AG04449 (cell line): ENCODE measurements at regions not wholly inside any gene's neighbourhood (a gene's known extent, or its start where the extent isn't known, plus 50 kb on each side); places are given as distances from the start of the nearest gene placed in this dataset.

ENCODE experiments used
- CTCF ChIA-PET: fragments of 350-600 bp; formaldehyde crosslinking; extraction: SDS; loops from one replicate; lab custom pipeline; 2021; ENCODE audit warnings: antibody characterized with exemption; lab: Yijun Ruan, JAX
- POLR2A ChIA-PET: fragments of 400-600, 350-600 bp; formaldehyde crosslinking; extraction: SDS; loops from one replicate; lab custom pipeline; 2020; ENCODE audit warnings: antibody characterized with exemption, inconsistent platforms; lab: Yijun Ruan, JAX
- DNase-seq: peaks from one replicate; pipeline ENCODE4 v3.0.0-alpha.2; 2010; ENCODE audit warnings: low read depth, low spot score
- H3K4me3 ChIP-seq: 2 replicates; pipeline ENCODE4 v1.5.1; 2011; ENCODE audit warnings: low read depth, mild to moderate bottlenecking, control low read depth, low read length
- TF ChIP-seq, protein P1 (sequence below): IDR thresholded peaks from one replicate; pipeline ENCODE4 v1.5.1; 2011; ENCODE audit warnings: mild to moderate bottlenecking, moderate library complexity, low read length, control low read depth, inconsistent platforms; ENCODE audit not compliant: insufficient read depth; ENCODE audit errors: missing control alignments

DNA sequence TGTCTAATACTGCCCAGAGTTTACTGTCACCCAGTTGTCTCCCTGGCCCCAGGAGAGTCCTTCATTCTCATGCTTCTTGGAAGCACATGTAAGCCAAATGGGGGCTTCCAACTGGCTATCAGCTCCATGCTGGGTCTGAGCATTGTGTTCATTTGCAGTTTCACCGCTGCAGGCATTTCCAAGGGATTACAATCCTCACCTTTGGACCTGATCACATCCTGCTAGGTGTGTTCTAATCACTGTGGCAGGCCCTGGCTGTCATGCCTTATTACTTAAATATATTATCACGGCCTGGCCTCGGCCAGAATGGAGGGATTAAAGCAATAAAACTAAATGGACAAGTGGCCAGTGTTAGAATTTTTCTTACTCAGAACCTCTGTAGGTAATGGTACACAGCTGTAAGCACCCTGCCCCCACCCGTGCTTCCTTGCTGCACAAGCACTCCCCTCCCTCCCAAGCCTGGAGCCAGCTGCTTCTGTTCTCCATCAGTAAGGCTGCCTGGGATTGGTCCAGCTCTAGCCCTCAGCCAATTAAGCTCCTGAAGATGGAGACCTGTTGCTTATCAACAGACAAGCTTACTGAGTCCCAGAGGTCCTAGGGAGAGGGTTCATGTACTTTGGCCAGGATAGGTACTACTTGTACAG is 175.9 kb upstream of the RBM19 start:
- ChIA-PET CTCF (no interaction called here), POLR2A (no interaction called here)
- no peak overlapping the region for H3K4me3 ChIP-seq
- DNase-seq, result no peak
- TF ChIP-seq, protein P1, sequence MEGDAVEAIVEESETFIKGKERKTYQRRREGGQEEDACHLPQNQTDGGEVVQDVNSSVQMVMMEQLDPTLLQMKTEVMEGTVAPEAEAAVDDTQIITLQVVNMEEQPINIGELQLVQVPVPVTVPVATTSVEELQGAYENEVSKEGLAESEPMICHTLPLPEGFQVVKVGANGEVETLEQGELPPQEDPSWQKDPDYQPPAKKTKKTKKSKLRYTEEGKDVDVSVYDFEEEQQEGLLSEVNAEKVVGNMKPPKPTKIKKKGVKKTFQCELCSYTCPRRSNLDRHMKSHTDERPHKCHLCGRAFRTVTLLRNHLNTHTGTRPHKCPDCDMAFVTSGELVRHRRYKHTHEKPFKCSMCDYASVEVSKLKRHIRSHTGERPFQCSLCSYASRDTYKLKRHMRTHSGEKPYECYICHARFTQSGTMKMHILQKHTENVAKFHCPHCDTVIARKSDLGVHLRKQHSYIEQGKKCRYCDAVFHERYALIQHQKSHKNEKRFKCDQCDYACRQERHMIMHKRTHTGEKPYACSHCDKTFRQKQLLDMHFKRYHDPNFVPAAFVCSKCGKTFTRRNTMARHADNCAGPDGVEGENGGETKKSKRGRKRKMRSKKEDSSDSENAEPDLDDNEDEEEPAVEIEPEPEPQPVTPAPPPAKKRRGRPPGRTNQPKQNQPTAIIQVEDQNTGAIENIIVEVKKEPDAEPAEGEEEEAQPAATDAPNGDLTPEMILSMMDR, result no peak

DNA sequence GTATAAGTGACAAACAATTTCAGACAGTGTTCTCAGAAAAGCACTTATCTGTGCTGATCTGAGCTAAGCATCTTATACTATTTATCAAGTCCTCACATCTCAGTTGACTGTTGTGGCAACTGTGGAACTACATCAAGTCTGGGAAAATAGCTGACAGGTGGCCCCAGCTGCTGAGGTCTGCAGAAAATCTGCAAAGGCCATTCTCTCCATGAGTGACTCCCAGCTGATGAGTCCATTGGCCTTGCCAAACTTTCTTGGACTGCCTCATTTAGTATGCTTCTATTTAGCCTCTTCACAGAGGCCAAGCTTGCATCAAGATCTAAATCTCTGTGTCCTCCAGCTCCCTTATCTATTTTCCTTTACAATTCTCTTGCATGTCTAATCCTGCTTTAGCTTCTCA is 174.5 kb upstream of the RBM19 start:
- CTCF ChIA-PET, result no interaction called here
- no peak for DNase-seq
- H3K4me3 ChIP-seq, result no peak overlapping the region
- TF ChIP-seq, protein P1, result no peak
- POLR2A ChIA-PET, result no interaction called here

DNA sequence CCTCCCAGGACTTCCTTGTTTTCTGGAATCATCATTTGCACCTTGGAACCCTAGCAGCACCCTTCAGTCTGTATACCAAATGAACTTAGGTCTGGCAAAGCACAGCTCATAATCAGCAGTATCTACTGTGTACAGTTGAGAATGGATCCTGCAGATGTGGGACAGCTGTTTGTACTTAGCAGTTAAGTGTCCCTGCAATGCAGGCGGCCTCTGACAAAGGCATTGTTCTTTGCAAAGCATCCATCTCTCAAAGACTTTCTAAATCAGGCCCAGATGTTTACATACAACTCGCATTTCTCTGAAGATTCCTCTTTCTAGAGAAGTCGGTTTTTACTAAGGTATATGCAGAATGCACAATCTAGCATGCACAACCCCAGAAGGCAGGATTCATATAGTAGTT is 170.5 kb upstream of the RBM19 start:
- CTCF ChIA-PET, result interaction anchor here (0.9 kb wide), 1 partner anchor 84 kb away, joined by 3 read pairs; no protein-coding TSS in a partner anchor
- POLR2A ChIA-PET, result no interaction called here
- no peak overlapping the region for H3K4me3 ChIP-seq
- TF ChIP-seq, protein P1, result no peak
- DNase-seq, result no peak

DNA sequence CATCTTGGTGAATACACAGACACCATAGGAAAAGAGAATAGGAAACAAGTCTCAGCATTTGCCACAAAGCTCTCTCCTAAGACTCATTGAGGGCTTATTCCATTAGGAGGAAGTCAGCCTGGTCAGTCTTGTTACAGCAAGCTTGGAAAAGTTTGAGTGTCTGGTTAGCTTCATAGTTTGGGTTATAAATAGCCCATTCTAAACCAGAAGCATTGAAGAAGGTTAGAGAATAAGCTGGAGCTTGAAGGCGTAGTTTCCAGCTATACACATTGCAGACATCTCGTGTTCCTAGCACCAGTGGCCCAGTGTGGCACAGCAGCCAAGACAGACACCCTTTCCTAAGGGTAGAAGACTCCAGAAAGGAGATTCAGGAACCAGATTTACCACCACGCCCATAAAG is 168.8 kb upstream of the RBM19 start:
- ChIA-PET CTCF (no interaction called here), POLR2A (no interaction called here)
- TF ChIP-seq, protein P1, result no peak
- DNase-seq, result no peak
- no peak overlapping the region for H3K4me3 ChIP-seq

DNA sequence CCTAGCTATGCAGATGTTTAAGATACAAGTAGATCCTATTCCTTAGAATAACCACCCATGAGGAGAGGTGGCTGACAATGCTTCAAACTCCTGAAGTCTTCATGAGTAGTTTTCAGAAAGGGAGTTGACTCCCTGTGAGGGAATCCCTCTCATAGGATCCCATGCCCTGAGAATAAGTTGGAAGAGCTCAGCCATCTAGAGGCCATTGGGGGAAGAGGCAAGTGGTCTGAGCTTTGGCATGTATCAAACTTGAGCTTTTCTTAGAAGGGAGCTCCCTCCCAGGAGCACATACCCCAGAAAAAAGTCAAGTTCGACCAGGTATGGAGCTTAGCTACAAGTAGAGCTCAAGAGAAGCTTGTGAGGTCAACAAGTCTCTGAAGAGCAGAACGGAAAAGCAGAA is 165.7 kb upstream of the RBM19 start:
- ChIA-PET POLR2A (no interaction called here), CTCF (no interaction called here)
- TF ChIP-seq, protein P1, result no peak
- DNase-seq, result no peak
- no peak overlapping the region for H3K4me3 ChIP-seq

DNA sequence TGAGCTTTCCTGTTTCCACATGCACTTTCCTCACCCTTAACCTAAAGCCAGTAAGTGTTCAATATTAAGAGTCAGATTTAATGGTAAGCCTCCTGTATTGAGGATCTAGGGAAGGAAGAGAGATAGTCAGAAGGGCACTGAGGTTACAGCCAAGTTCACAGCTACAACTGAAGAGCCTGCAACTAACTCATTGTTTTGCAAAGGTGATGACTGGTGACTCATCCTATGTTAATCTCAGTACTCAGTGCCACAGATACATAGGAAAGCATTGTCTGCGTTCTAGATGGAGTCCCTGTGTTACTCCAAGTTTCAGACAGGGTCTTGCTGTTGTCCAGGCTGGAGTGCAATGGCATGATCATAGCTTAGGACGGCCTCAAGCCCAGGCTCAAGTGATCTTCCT is 157.0 kb upstream of the RBM19 start:
- DNase-seq, result no peak
- H3K4me3 ChIP-seq, result no peak overlapping the region
- POLR2A ChIA-PET, result no interaction called here
- CTCF ChIA-PET, result no interaction called here
- TF ChIP-seq, protein P1, result no peak
